Tibial nerve (tissue), 4 donors: ENCODE measurements at regions not wholly inside any gene's neighbourhood (a gene's known extent, or its start where the extent isn't known, plus 50 kb on each side); places are given as distances from the start of the nearest gene placed in this dataset.

Source experiments
- EP300 ChIP-seq, 2 donors: sonication (generic); formaldehyde crosslinking; IDR thresholded peaks; one replicate each; pipeline ENCODE4 v1.6.1; 2017; ENCODE audit warnings: antibody characterized with exemption in 2 of 2, mild to moderate bottlenecking in 1 of 2
- POLR2A ChIP-seq, 2 donors: fragments of 450-650 bp; IDR thresholded peaks; one replicate each; pipeline ENCODE4 v1.6.1; 2017; ENCODE audit warnings: antibody characterized with exemption in 2 of 2, mild to moderate bottlenecking in 2 of 2, moderate library complexity in 2 of 2
- TF ChIP-seq, protein P1 (sequence below), 5 experiments: fragments of 200-600 bp in 3 of 5; fragments of 450-650 bp in 2 of 5; sonication (generic) in 3 of 5; IDR thresholded peaks; one replicate each; pipeline ENCODE4 v1.5.1; 2016 to 2019; ENCODE audit warnings: antibody characterized with exemption in 5 of 5, mild to moderate bottlenecking in 3 of 5, moderate library complexity in 2 of 5

DNA sequence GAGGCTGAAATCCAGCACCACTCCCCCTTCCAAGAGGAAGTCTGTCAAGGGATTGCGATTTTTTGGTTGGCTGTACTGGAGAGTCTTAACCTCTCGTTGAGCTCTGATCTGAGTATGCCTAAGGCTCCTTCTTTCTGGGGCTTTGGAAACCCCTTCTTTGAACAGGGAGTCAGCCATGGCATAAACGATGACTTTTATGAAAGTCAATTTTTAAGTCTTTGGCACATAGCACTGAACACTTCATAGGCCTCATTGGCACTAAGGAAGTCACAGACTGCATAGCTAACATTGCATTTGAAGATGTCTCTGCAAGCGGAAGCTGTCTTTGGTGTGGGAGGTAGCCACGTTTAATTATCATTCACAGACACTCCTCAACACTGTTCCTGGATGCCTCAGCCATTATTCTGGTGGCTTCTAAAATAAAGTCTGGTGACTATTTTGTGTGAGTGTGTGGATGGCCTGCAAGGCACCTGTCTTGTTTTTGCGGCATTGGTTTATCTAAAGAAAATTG lies 148.2 kb upstream of the NCK2 start:
- TF ChIP-seq, protein P1, sequence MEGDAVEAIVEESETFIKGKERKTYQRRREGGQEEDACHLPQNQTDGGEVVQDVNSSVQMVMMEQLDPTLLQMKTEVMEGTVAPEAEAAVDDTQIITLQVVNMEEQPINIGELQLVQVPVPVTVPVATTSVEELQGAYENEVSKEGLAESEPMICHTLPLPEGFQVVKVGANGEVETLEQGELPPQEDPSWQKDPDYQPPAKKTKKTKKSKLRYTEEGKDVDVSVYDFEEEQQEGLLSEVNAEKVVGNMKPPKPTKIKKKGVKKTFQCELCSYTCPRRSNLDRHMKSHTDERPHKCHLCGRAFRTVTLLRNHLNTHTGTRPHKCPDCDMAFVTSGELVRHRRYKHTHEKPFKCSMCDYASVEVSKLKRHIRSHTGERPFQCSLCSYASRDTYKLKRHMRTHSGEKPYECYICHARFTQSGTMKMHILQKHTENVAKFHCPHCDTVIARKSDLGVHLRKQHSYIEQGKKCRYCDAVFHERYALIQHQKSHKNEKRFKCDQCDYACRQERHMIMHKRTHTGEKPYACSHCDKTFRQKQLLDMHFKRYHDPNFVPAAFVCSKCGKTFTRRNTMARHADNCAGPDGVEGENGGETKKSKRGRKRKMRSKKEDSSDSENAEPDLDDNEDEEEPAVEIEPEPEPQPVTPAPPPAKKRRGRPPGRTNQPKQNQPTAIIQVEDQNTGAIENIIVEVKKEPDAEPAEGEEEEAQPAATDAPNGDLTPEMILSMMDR (IDR thresholded peaks at IDR 0.05) = no peak
- no peak for TF ChIP-seq EP300 (IDR thresholded peaks at IDR 0.05)
- TF ChIP-seq POLR2A (IDR thresholded peaks at IDR 0.05) = no peak
